ENCODE measurements at regions not wholly inside any gene's neighbourhood (a gene's known extent, or its start where the extent isn't known, plus 50 kb on each side); places are given as distances from the start of the nearest gene placed in this dataset.

GRCh38 chr3:72444656-72445223 lies 403.5 kb downstream of the SHQ1 start:
- no peak overlapping the region for H2BK20ac ChIP-seq (ENCODE audit: low read depth, low read length)
- CTCF ChIA-PET = no interaction called here
- peaks cover 60% of the 10 kb centered on the region for H4K20me1 ChIP-seq (ENCODE audit: insufficient read depth, low read length)
- no peak overlapping the region for H3K4me2 ChIP-seq (ENCODE audit: low read depth, low read length)
- H4K5ac ChIP-seq (ENCODE audit: low read depth, low read length) = no peak overlapping the region
- intact Hi-C loops (cut with micrococcal nuclease) = loop anchor here (1.0 to 10.0 kb wide), 6 partner anchors 148 to 567 kb away; partner anchors contain the start of gene GXYLT2
- H3K4me3 ChIP-seq (ENCODE audit: insufficient read depth, low read depth, low read length) = no peak overlapping the region
- H2AK9ac ChIP-seq (replicated peaks; ENCODE audit: low read depth, low read length, poor library complexity) = no peak overlapping the region
- no peak overlapping the region for H2AFZ ChIP-seq (replicated peaks; ENCODE audit: low read length, poor library complexity)
- no peak overlapping the region for H3K18ac ChIP-seq (ENCODE audit: low read depth, low read length)
- H3K14ac ChIP-seq (replicated peaks; ENCODE audit: low read depth, low read length) = no peak overlapping the region
- H2AK5ac ChIP-seq (ENCODE audit: low read depth, low read length) = no peak overlapping the region
- no peak overlapping the region for H3K56ac ChIP-seq (ENCODE audit: extremely low read depth, insufficient read depth, low read length)
- no peak overlapping the region for H2BK15ac ChIP-seq (ENCODE audit: low read depth, low read length)
- no TSS peak for BruUV-seq (replicated peaks)
- TF ChIP-seq MAFK (IDR thresholded peaks at IDR 0.05; ENCODE audit: low read depth, low read length) (peak; percentile 97), RCOR1 (IDR thresholded peaks at IDR 0.05; ENCODE audit: insufficient replicate concordance, low read length) (no peak)
- peaks cover 2% of the 10 kb centered on the region; the same call in 1 of the 2 replicates for H3K4me1 ChIP-seq (ENCODE audit: control insufficient read depth, insufficient read depth, low read length)
- H3K9me3 ChIP-seq (ENCODE audit: control insufficient read depth, insufficient read depth, low read length) = no peaks in the 10 kb centered on the region; the same call in 1 of the 2 replicates
- no peak overlapping the region for H3K23ac ChIP-seq (ENCODE audit: low read depth, low read length)
- ATAC-seq (ENCODE audit: low read depth) (no peak), DNase-seq (peak; percentile 12)
- WGBS, 2 experiments (ENCODE audit: extremely low coverage in 2 of 2, insufficient read length in 1 of 2) = 40% methylated on average over 1 of the region's 7 CpGs; no CpG with 5 or more reads in 1 of the 2 experiments
- in situ Hi-C loops (cut with MboI; ENCODE audit: low sequenced_read_pairs) = loop anchor here (25.0 kb wide), 1 partner anchor 643 kb away; no protein-coding TSS in a partner anchor
- H3K4ac ChIP-seq (ENCODE audit: low read depth, low read length) = no peak overlapping the region
- no peaks in the 10 kb centered on the region; the same call in none of the 2 replicates for H3K9me1 ChIP-seq (ENCODE audit: insufficient read depth, low read length)
- 0 out of 2 replicates have a peak, but pooled peaks cover 1% of the 10 kb centered on the region for H3K27me3 ChIP-seq (ENCODE audit: control insufficient read depth, insufficient read depth, low read length)
- dilution Hi-C loops (cut with HindIII; ENCODE audit: low sequenced_read_pairs, unreplicated experiment) = no loop called here
- H4K8ac ChIP-seq (ENCODE audit: low read depth in 2 of 2, low read length in 2 of 2) = no peak overlapping the region
- no peak overlapping the region for H4K91ac ChIP-seq (ENCODE audit: insufficient read depth, low read depth, low read length)
- H3K36me3 ChIP-seq (ENCODE audit: control insufficient read depth, insufficient read depth, low read length) = no peaks in the 10 kb centered on the region
- H3K27ac ChIP-seq (ENCODE audit: insufficient read depth, low read length) = no peak overlapping the region
- no peak overlapping the region for H2BK120ac ChIP-seq (ENCODE audit: low read depth, low read length)
- H2BK5ac ChIP-seq (ENCODE audit: low read depth, low read length, poor library complexity, severe bottlenecking) = no peak overlapping the region
- POLR2A ChIA-PET (ENCODE audit: unreplicated experiment) = no interaction called here
- no peak overlapping the region for H3K9ac ChIP-seq (ENCODE audit: low read depth, low read length)
- H3K79me1 ChIP-seq (ENCODE audit: low read depth in 1 of 2, low read length in 2 of 2) = peaks cover 24 to 53% of the 10 kb centered on the region in 2 experiments

Data from IMR-90 (cell line).